Activated T-helper 17 cell treated with anti-CD3 and anti-CD28 coated beads, Interleukin-2, amount 50 U/mL, for 72 hours (primary cell): ENCODE measurements at regions not wholly inside any gene's neighbourhood (a gene's known extent, or its start where the extent isn't known, plus 50 kb on each side); places are given as distances from the start of the nearest gene placed in this dataset.

Experiments
- ATAC-seq: fragments of 150-1000 bp; cut with Tn5 transposase; replicated peaks from 2 replicates; pipeline ENCODE4 v1.10.0; 2021; ENCODE audit warnings: mild to moderate bottlenecking, moderate library complexity
- H3K27ac Mint-ChIP-seq: one replicate; pipeline ENCODE4 v1.8.0; 2022; ENCODE audit warnings: mixed read lengths
- H3K27me3 Mint-ChIP-seq: one replicate; pipeline ENCODE4 v1.8.0; 2022; ENCODE audit warnings: mixed read lengths
- H3K36me3 Mint-ChIP-seq: one replicate; pipeline ENCODE4 v1.8.0; 2022; ENCODE audit warnings: low read depth, mild to moderate bottlenecking, mixed read lengths
- H3K4me1 Mint-ChIP-seq: one replicate; pipeline ENCODE4 v1.8.0; 2022; ENCODE audit warnings: mixed read lengths
- H3K4me3 Mint-ChIP-seq: one replicate; pipeline ENCODE4 v1.8.0; 2022; ENCODE audit warnings: mild to moderate bottlenecking, mixed read lengths
- H3K9me3 Mint-ChIP-seq: one replicate; pipeline ENCODE4 v1.8.0; 2022; ENCODE audit warnings: mixed read lengths

DNA sequence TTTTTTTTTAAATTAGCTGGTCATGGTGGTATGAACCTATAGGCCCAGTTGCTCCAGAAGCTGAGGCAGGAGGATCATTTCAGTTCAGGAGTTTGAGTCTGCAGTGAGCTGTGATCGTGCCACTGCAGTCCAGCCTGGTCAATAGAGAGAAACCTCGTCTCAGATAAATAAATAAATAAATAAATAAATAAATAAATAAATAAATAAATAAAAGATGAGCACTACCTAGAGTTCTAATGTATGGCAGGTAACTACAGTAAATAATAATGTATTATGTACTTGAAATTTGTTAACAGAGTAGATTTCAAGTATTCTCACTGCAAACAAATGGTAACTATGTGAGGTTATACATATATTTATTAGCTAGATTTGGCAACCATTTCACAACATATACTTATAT, 697.9 kb upstream of the ID2 start:
- Mint-ChIP-seq H3K27ac (peak overlapping the region; percentile 91), H3K9me3 (peaks cover 7% of the 10 kb centered on the region), H3K4me1 (peaks cover 21% of the 10 kb centered on the region), H3K27me3 (no peaks in the 10 kb centered on the region), H3K36me3 (no peaks in the 10 kb centered on the region), H3K4me3 (no peak overlapping the region)
- ATAC-seq = no peak

DNA sequence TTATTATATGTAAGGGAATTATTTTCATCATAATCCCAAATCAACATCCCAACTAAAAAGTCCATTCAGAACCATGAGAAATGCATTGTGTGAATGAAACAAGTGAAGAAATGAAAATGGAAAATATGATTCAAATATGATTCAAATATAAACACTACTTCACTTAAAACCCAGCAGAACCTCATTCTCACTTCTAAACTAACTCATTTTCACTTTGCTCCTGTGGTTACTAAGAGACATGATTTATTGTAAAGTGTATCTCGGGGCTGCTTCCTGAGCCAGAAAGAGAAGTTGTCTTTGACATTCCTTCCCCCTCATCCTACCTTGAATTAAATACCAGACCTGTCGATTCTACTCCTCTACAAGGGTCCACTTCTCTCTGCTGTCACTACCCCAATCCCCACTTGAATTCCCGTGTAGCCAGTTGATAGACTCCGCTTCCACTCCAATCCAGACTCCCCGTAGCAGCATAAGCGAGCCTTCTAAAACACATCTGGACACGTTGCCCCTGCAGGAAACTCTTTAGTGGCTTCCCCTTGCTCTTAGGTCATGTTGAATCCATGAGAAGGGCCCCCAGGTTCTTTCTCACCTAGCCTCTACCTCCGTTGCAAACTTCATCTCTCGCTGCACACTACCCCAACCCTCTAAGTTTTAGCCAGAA, 697.0 kb upstream of the ID2 start:
- Mint-ChIP-seq H3K9me3 (peaks cover 7% of the 10 kb centered on the region), H3K4me3 (peak overlapping the region; percentile 72), H3K4me1 (peaks cover 21% of the 10 kb centered on the region), H3K27ac (peak overlapping the region; percentile 91), H3K27me3 (no peaks in the 10 kb centered on the region), H3K36me3 (no peaks in the 10 kb centered on the region)
- peak; percentile 97 for ATAC-seq

DNA sequence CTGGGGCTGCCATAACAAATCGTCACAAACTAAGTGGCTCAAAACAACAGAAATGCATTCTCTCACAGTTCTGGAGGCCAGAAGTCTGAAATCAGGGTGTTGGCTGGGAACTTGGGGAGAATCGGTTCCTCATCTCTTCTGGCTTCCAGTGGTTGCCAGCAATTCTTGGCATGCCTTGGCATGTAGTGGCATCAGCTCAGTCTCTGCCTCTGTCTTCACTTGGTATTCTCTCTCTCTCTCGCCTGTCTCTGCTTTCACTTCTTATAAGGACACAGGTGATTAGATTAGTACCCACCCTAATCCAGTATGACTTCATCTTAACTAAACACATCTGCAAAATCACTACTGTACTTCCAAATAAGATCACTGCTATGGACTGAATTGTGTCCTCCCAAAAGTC, 695.4 kb upstream of the ID2 start:
- H3K4me3 Mint-ChIP-seq = no peak overlapping the region
- no peaks in the 10 kb centered on the region for H3K27me3 Mint-ChIP-seq
- peaks cover 7% of the 10 kb centered on the region for H3K9me3 Mint-ChIP-seq
- no peak overlapping the region for H3K27ac Mint-ChIP-seq
- peaks cover 21% of the 10 kb centered on the region for H3K4me1 Mint-ChIP-seq
- no peaks in the 10 kb centered on the region for H3K36me3 Mint-ChIP-seq
- no peak for ATAC-seq

DNA sequence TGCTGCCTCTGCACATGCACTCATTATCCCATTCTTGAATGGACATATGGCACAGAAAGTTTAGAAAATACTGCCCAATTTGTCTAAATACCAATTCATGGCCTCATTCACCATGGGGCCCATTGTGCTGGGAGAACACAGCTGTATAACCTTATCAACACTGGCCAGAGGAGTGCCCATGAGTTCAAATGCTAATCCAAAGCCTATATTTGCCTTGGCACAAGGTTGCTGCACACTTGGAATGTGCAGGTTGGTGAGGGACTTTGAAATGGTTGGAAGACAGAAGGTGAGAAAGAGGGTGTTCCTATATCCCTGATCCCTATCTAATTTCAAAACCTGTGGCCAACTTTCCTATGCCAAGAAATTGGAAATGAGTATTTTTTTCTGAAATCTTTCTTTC, 693.9 kb upstream of the ID2 start:
- H3K4me3 Mint-ChIP-seq = no peak overlapping the region
- H3K36me3 Mint-ChIP-seq = no peaks in the 10 kb centered on the region
- H3K9me3 Mint-ChIP-seq = peaks cover 7% of the 10 kb centered on the region
- H3K4me1 Mint-ChIP-seq = peaks cover 21% of the 10 kb centered on the region
- H3K27me3 Mint-ChIP-seq = no peaks in the 10 kb centered on the region
- no peak for ATAC-seq
- no peak overlapping the region for H3K27ac Mint-ChIP-seq

DNA sequence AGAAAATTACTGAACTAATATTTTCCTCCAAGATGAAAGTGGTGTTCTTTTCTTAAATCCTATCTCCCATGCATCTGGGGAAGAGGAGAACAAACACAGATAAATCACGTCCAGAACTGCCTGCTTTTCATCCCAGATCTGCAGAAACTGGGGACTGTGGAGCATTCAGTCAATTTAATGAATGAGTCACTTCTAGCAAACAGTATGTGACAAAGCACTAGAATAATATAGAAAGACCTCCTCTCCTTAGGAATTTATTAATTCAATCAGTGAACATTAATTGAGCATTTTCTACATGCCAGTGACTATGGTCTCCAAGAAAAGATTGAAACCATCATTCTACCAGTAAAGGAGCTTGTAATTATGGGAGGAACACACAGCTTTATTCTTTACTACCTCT, 693.4 kb upstream of the ID2 start:
- peaks cover 5% of the 10 kb centered on the region for H3K9me3 Mint-ChIP-seq
- no peaks in the 10 kb centered on the region for H3K36me3 Mint-ChIP-seq
- H3K4me3 Mint-ChIP-seq = no peak overlapping the region
- no peaks in the 10 kb centered on the region for H3K27me3 Mint-ChIP-seq
- peaks cover 18% of the 10 kb centered on the region for H3K4me1 Mint-ChIP-seq
- ATAC-seq = no peak
- no peak overlapping the region for H3K27ac Mint-ChIP-seq

DNA sequence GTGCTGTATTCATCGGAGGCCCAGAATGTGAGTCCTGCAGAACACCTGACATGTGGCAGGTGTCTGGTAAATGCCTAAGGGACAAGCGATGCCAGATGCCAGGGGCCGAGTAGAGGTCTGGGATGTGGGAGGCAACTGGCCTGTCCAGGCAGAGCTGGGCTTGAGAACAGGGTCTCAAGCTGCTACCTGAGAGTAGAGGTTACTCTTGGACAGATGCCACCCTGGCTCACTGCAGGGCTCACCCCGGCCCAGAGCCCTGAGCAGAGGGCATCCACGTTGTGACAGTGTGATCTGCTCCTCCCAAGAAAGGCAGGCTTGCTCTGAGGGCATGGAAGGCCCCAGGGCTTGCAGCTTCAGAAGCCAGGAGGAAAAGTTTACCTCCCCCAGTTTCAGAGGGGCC, 692.0 kb upstream of the ID2 start:
- H3K9me3 Mint-ChIP-seq = no peaks in the 10 kb centered on the region
- H3K27me3 Mint-ChIP-seq = no peaks in the 10 kb centered on the region
- no peak for ATAC-seq

DNA sequence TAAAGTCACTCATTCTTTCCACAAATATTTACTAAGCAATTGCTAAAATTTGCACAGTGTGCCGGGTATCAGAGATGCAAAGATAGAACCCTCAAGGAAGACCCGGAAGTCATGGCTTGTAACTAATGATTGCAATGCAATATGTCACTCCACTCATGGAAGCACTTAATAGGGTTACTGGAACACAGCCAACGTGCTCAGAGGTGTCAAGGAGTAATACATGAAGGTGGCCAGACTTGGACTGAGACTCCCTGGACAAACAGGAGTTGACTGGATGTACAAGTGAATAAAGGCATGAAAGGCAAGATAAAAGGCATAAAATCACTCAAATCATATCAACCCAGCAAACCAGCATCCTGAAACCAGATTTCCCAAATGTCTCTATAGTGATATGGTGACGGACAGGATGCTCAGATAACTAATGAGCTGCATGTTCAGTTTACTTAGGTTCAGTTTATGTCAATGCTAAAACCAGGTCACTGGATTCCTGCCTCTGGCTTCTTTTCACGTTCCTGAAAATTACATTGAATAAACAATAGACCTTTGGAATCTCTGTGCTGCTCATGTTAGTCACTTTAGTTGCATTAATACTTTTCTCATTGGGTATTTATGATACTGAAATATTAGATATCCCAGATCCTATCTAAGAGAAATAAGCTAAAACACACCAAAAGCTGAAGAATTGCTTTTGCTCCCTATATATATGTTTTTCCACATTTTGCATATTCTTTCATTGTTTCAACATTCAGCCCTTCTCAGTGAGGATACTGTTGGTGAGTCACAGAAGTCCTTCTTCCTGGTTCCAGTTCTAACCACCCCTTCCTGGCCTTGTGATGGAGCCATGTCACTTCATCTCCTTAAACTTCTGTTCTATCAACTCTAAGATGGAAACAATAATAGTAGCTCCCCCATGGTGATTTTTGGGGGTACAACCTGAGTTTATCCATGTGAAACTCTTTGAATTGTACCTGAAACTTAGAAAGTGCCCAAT, 688.9 kb upstream of the ID2 start:
- Mint-ChIP-seq H3K36me3 (no peaks in the 10 kb centered on the region), H3K4me3 (no peak overlapping the region), H3K4me1 (no peaks in the 10 kb centered on the region), H3K9me3 (no peaks in the 10 kb centered on the region), H3K27ac (no peak overlapping the region), H3K27me3 (no peaks in the 10 kb centered on the region)
- ATAC-seq = no peak

More for the DNA sequence above, 692.0 kb upstream of the ID2 start:
- no peaks in the 10 kb centered on the region for H3K36me3 Mint-ChIP-seq
- no peak overlapping the region for H3K27ac Mint-ChIP-seq
- H3K4me3 Mint-ChIP-seq = no peak overlapping the region
- H3K4me1 Mint-ChIP-seq = peaks cover 8% of the 10 kb centered on the region

DNA sequence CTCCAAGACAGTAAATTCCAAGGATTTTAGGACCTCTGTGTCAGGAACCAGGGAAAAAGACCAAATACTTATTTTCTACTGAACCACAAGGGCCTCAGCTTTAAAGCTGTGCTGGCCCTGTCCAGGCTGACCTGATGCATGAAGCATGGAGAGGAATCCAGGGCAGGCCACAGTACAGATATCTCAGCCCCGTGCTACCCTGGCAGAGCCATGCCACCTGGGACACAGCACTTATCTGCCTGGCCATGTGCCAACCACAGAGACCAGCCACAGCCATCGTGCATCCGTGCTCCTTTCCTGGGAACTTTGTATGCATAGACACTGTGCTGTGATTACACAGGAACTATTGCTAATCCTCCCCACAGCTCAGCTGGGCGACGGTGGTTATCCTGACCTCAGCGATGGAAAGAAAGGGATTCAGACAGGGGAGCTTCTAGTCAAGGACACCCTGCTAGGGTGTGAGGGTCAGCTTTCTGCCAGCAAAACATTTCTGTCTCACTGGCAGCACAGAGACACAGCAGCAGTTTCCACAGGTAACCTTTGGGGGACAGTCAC, 687.4 kb upstream of the ID2 start:
- no peaks in the 10 kb centered on the region for H3K4me1 Mint-ChIP-seq
- no peaks in the 10 kb centered on the region for H3K36me3 Mint-ChIP-seq
- no peak overlapping the region for H3K27ac Mint-ChIP-seq
- H3K9me3 Mint-ChIP-seq = no peaks in the 10 kb centered on the region
- no peaks in the 10 kb centered on the region for H3K27me3 Mint-ChIP-seq
- no peak for ATAC-seq
- H3K4me3 Mint-ChIP-seq = no peak overlapping the region

DNA sequence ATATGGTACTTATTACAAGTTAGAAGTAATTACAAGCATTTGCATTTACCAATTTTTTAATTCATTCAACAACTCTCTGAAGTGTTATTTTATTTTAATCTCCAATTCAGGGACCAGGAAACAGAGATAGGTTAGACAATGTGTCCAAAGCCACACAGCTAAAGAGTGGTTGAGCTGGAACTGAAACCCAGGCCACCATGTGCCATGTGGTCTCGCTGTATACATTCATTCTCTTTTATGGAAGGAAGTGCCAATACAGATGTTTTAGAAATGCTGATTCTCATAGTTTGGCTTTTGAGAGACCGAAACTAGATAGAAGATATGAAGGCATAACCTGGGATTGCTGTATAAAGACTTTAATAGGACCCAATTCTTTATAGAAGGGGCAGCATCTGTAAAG, 684.6 kb upstream of the ID2 start:
- peak; percentile 42 for ATAC-seq
- Mint-ChIP-seq H3K4me1 (no peaks in the 10 kb centered on the region), H3K36me3 (no peaks in the 10 kb centered on the region), H3K4me3 (no peak overlapping the region), H3K9me3 (no peaks in the 10 kb centered on the region), H3K27ac (no peak overlapping the region), H3K27me3 (no peaks in the 10 kb centered on the region)

DNA sequence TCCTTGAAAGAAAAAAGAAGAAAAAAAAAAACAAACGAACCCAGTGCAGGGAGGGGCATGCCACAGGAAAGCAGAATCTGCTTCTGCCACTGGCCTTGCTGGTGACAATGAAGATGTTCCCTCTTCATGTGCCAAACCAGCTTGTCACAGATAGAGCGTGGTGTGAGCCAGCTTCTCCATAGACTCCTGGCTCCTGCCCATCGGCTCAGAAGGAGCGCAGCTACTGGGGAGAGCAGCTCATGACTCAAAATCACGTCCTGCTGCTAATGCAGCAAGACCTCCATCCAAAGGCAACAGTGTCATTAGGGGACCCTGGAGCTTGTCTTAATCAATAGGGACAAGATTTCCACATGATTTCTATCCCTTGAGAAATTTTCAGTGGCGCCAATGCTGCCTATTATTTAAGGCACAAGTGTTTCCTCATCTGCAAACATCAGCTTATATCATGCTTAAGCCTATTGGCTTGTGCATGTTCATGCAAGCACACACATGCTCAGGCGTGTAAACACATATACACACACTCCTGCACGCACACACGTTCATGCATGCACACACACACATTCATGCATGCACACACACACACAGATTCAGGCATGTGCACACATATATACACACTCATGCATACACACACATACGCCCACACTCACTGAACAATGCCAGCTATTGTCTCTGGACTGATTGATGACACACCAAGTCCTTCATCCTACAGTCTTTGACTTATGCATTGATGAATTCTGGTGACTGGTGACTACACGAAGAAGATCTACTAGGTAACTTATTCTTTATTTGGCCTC, 682.0 kb upstream of the ID2 start:
- no peaks in the 10 kb centered on the region for H3K9me3 Mint-ChIP-seq
- H3K4me1 Mint-ChIP-seq = peaks cover 3% of the 10 kb centered on the region
- H3K27ac Mint-ChIP-seq = no peak overlapping the region
- H3K36me3 Mint-ChIP-seq = no peaks in the 10 kb centered on the region
- ATAC-seq = peak; percentile 59
- no peaks in the 10 kb centered on the region for H3K27me3 Mint-ChIP-seq
- no peak overlapping the region for H3K4me3 Mint-ChIP-seq

DNA sequence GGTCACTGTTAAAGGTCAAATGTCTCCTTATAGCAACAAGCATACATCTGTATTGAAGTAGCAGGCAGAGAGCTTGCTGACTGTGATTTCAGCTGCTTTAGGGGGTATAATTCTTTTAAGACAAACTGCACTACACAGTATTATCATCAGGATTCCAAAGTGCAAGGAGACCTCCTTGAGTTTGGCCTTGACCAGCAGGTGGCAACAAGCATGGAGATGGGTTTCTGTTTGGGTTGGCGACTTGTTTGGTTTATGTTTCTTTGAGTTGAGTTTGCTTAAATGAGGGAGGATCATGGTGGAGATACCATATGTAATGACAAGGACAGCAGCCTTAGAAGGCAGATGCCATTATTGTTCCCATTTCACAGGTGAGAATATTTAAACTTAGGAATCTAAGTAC, 681.0 kb upstream of the ID2 start:
- H3K4me3 Mint-ChIP-seq = no peak overlapping the region
- peaks cover 3% of the 10 kb centered on the region for H3K4me1 Mint-ChIP-seq
- H3K9me3 Mint-ChIP-seq = no peaks in the 10 kb centered on the region
- H3K27ac Mint-ChIP-seq = no peak overlapping the region
- H3K36me3 Mint-ChIP-seq = no peaks in the 10 kb centered on the region
- no peak for ATAC-seq
- H3K27me3 Mint-ChIP-seq = no peaks in the 10 kb centered on the region

DNA sequence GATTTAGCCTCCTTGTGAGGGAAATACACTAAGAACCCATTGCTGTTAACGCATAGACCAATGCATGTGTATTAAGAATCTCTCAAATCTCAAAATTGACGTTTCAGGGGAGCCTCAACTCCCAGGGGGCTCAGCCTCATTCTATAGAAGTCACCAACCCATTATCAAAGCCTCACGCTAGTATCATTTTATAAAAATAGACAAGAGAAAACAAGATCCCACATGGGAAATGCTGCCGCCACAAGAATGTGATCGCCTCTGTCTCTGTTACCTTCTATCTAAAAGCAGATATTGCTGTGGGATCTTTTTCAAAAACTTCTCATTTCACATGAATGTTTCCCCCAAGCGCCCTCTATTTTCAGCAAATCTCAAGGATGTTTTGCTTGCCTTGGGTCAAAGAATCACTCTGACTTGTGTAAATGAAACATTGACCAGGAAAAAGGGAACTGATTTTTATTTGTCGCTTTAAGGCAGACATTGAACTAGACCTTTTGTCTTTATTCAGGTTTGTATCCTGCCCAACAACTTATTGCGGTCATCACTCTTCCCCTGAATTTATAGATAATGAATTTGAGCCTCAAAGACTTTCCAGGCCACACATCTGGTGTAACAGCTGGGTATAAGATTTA, 679.0 kb upstream of the ID2 start:
- Mint-ChIP-seq H3K27ac (no peak overlapping the region), H3K9me3 (no peaks in the 10 kb centered on the region), H3K27me3 (no peaks in the 10 kb centered on the region), H3K4me1 (peaks cover 3% of the 10 kb centered on the region), H3K4me3 (no peak overlapping the region), H3K36me3 (no peaks in the 10 kb centered on the region)
- no peak for ATAC-seq

DNA sequence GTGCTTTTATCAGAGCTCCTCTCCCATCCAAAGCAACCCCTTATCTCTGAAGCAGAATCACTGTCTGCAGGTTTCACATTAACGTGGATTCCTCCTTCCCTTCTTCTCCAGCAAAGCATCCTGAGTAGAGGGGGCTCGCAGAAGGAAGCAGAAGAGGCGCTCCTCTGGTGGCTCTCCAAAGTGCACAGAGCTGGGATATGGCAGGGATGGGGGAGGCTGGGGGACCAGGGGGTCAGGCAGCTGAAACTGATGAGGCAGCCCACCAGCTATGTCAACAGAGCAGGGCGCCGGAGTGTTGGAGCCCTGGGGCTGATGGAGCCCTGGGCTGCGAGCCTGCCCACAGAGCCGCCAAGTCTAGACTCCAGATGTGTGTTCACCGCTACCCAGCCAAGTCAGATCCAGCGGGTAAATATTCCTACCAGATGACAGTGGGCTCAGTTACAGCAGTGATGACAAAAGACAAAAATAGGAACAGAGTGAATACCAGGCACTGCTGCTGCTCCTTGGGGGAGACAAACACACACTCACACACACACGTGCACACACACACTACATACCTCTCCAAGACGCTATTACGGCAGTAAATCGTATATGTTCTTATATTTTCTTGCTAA, 678.3 kb upstream of the ID2 start:
- Mint-ChIP-seq H3K9me3 (no peaks in the 10 kb centered on the region), H3K36me3 (no peaks in the 10 kb centered on the region), H3K4me1 (peaks cover 3% of the 10 kb centered on the region), H3K27me3 (no peaks in the 10 kb centered on the region), H3K27ac (no peak overlapping the region), H3K4me3 (no peak overlapping the region)
- no peak for ATAC-seq
